Activated naive CD4-positive, alpha-beta T cell treated with anti-CD3 and anti-CD28 coated beads, Interleukin-2, amount 50 U/mL, for 72 hours (primary cell): ENCODE measurements at regions not wholly inside any gene's neighbourhood (a gene's known extent, or its start where the extent isn't known, plus 50 kb on each side); places are given as distances from the start of the nearest gene placed in this dataset.
"Not testable (repeated sequence)": the region's sequence is repeated elsewhere in the genome, so short reads cannot be mapped to it uniquely, and the experiment has no call there.

Source experiments
- ATAC-seq, 2 donors: fragments of 150-1000 bp; cut with Tn5 transposase; 2 replicates each; pipeline ENCODE4 v1.10.0; 2021; ENCODE audit warnings: mild to moderate bottlenecking in 2 of 2, moderate library complexity in 2 of 2
- DNase-seq, 2 donors: peaks; one replicate each; pipeline ENCODE4 v3.0.0; 2021 to 2022; ENCODE audit warnings: low spot score in 2 of 2
- H3K27ac Mint-ChIP-seq, 2 donors: one replicate each; pipeline ENCODE4 v1.8.0; 2022; ENCODE audit warnings: mild to moderate bottlenecking in 2 of 2, mixed read lengths in 2 of 2
- H3K36me3 Mint-ChIP-seq, 2 donors: one replicate each; pipeline ENCODE4 v1.8.0; 2022; ENCODE audit warnings: mixed read lengths in 2 of 2
- H3K9me3 Mint-ChIP-seq, 2 donors: one replicate each; pipeline ENCODE4 v1.8.0; 2022; ENCODE audit warnings: mixed read lengths in 2 of 2

- H3K9me3 Mint-ChIP-seq = no peaks in the 10 kb centered on the region
- no peak overlapping the region for H3K27ac Mint-ChIP-seq
- no peaks in the 10 kb centered on the region for H3K36me3 Mint-ChIP-seq
- no peak for ATAC-seq
- DNase-seq = no peak
Measured at GRCh38 chr10:2920168-2920567, 147.2 kb upstream of the PFKP start.

GRCh38 chr10:2919016-2919415, 148.3 kb upstream of the PFKP start:
- Mint-ChIP-seq H3K36me3 (no peaks in the 10 kb centered on the region), H3K9me3 (no peaks in the 10 kb centered on the region), H3K27ac (no peak overlapping the region)
- no peak for ATAC-seq
- no peak for DNase-seq

GRCh38 chr10:2918489-2918888, 148.9 kb upstream of the PFKP start:
- ATAC-seq (no peak), DNase-seq (no peak)
- Mint-ChIP-seq H3K27ac (no peak overlapping the region), H3K9me3 (no peaks in the 10 kb centered on the region), H3K36me3 (no peaks in the 10 kb centered on the region)

GRCh38 chr10:2917926-2918325, 149.4 kb upstream of the PFKP start:
- Mint-ChIP-seq H3K9me3 (no peaks in the 10 kb centered on the region), H3K36me3 (no peaks in the 10 kb centered on the region), H3K27ac (no peak overlapping the region)
- ATAC-seq = no peak
- DNase-seq = no peak

DNA sequence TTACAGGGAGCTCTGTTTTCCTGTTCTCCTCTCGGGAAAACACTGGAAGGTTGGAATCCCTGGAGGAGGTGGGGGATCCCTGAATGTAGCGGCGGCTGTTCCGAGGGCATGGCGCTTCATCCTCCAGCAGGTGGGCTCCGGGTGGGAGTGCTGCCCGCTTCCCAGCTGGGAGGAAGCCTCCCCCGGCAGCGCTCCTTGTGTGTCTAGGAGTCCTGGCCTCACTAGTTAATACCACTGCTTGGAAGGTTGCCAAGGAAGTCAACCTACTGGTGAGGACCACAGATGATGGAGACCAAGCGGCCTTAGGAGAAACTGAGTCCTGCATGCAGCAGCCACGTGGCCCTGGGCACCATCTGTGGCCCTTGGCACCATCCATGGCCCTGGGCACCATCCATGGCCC, 151.9 kb upstream of the PFKP start:
- ATAC-seq = no peak
- no peak for DNase-seq
- Mint-ChIP-seq H3K36me3 (no peaks in the 10 kb centered on the region), H3K27ac (no peak overlapping the region), H3K9me3 (no peaks in the 10 kb centered on the region)

GRCh38 chr10:2914741-2915140, 152.6 kb upstream of the PFKP start:
- ATAC-seq = no peak
- H3K36me3 Mint-ChIP-seq = no peaks in the 10 kb centered on the region
- no peaks in the 10 kb centered on the region for H3K9me3 Mint-ChIP-seq
- no peak for DNase-seq
- no peak overlapping the region for H3K27ac Mint-ChIP-seq

- H3K27ac Mint-ChIP-seq = no peak overlapping the region
- DNase-seq = no peak
- no peak for ATAC-seq
- no peaks in the 10 kb centered on the region for H3K36me3 Mint-ChIP-seq
- no peaks in the 10 kb centered on the region for H3K9me3 Mint-ChIP-seq
Measured at GRCh38 chr10:2913474-2913873, 153.9 kb upstream of the PFKP start.

GRCh38 chr10:2910656-2911055, 156.7 kb upstream of the PFKP start:
- no peak overlapping the region for H3K27ac Mint-ChIP-seq
- ATAC-seq (no peak), DNase-seq (no peak)
- no peaks in the 10 kb centered on the region for H3K9me3 Mint-ChIP-seq
- no peaks in the 10 kb centered on the region for H3K36me3 Mint-ChIP-seq

GRCh38 chr10:2909921-2910320, 157.4 kb upstream of the PFKP start:
- Mint-ChIP-seq H3K36me3 (no peaks in the 10 kb centered on the region), H3K9me3 (no peaks in the 10 kb centered on the region), H3K27ac (no peak overlapping the region)
- no peak for ATAC-seq
- DNase-seq = no peak

DNA sequence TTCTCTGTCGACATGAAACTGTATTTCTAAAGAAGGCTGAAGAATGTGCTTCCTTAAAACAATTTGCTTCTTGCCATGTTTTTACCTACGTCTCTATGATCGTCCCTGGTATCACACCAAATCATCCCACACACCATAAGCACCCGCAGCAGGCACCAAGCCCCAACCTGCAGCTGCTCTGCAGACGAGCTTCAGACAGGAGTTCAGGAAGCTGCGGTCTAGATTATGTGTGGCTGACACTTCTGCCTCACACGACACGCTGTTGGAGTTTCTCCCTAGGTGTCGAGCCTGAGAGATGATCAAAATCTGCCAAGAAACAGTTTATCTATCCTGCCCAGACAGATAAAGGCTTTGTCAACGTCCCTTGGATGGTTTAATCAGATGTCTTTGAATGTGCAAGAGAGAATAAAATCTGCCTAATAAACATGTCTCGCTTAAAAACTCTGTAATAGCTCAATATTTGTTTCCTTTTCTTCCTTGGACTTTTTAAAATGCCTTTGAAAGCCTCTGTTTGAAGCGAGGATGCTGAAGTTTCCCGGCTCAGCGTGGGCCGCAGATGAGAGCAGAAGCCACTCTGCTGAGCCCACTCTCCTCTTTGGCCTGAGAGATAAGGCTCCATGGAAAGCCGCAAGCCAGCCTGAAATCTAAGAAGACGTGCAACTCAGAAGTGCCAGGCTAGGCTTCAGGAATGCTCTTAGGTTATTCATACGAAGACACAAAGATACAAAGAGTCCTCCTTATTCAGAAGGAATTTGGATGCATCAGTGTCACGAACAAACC, 158.3 kb upstream of the PFKP start:
- H3K9me3 Mint-ChIP-seq = no peaks in the 10 kb centered on the region
- ATAC-seq (peak; percentile 71 to 93), DNase-seq (peak in 1 of 2 donors; percentile 14)
- no peaks in the 10 kb centered on the region for H3K36me3 Mint-ChIP-seq
- H3K27ac Mint-ChIP-seq = no peak overlapping the region

- no peak for DNase-seq
- Mint-ChIP-seq H3K27ac (no peak overlapping the region), H3K36me3 (no peaks in the 10 kb centered on the region), H3K9me3 (no peaks in the 10 kb centered on the region)
- ATAC-seq = no peak
Measured at GRCh38 chr10:2906974-2907373, 160.4 kb upstream of the PFKP start.

DNA sequence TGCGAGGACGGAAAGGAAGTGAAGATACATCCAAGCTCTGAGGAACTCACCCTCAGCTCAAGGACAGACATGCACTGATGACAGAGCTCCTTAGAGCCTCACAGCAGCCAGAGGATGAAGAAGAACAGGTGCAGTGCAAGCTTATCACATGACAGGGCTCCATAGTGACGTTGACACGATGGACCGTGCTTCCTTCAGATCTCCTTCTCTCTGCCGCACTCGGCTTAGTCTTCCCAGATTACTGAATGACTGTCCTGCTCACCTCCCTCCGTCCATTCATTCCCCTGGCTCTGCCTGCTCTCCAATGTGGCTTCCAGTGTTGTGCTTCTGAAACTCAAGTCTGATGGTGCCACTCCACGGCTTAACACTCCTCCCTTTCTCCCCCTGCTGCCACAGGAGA, 161.5 kb upstream of the PFKP start:
- no peak for DNase-seq
- ATAC-seq = no peak

DNA sequence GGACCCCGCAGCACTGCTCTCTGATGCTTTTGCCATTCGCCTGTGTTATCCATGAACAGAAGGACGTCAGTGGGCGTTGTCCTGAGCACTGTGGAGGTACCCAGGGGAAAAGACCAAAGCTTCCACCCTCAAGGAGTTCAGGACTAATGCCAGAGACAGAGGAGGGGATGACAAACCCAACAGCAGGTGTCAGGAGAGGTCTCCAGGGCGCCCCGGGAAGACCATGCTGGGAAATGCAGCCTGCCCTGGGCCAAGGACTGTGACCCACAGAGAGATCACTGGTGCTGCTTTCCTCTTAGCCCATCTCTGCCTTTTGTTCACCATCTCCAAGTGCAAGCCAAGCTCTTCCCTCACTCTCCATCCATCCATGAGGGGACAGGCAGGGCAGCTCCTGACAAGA, 166.8 kb upstream of the PFKP start:
- no peaks in the 10 kb centered on the region for H3K36me3 Mint-ChIP-seq
- no peak for ATAC-seq

More for the DNA sequence above, 161.5 kb upstream of the PFKP start:
- H3K9me3 Mint-ChIP-seq = no peaks in the 10 kb centered on the region
- no peaks in the 10 kb centered on the region for H3K36me3 Mint-ChIP-seq
- no peak overlapping the region for H3K27ac Mint-ChIP-seq

DNA sequence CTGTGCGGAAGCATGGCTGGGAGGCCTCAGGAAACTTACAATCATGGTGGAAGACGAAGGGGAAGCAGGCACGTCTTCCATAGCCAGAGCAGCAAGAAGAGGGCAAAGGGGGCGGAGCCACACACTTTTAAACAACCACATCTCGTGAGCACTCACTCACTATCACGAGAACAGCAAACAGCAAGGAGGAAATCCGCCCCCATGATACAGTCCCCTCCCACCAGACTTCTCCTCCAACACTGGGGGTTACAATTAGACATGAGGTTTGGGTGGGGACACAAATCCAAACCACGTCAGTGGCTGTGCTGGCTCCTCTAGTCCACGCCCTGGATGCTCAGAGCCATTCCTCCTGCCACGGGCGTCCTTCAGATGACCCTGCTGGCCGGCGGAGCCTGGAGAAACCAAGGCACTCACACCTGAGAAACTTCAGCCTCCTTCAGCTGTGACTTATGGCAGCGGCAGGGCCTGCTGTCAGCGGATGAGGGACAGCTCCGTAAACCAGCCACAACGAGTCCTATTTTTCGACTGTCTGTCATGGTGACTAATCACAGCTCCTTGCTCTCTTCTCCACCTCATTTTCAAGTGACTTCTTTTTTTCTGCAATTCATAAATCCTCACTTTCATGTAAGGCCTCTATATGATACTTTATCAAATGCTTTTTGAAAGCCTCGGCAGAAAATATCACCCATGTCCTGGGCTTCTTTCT, 167.9 kb upstream of the PFKP start:
- no peak for ATAC-seq
- Mint-ChIP-seq H3K27ac (no peak overlapping the region), H3K36me3 (no peaks in the 10 kb centered on the region), H3K9me3 (no peaks in the 10 kb centered on the region)
- no peak for DNase-seq

More for the DNA sequence above, 166.8 kb upstream of the PFKP start:
- no peak for DNase-seq
- no peak overlapping the region for H3K27ac Mint-ChIP-seq
- H3K9me3 Mint-ChIP-seq = no peaks in the 10 kb centered on the region

GRCh38 chr10:2898509-2898860, 168.9 kb upstream of the PFKP start:
- DNase-seq (no peak), ATAC-seq (no peak)
- Mint-ChIP-seq H3K36me3 (no peaks in the 10 kb centered on the region), H3K27ac (no peak overlapping the region), H3K9me3 (no peaks in the 10 kb centered on the region)

- ATAC-seq (peak; percentile 91 to 97), DNase-seq (peak in 1 of 2 donors; percentile 11)
- no peaks in the 10 kb centered on the region for H3K9me3 Mint-ChIP-seq
- H3K27ac Mint-ChIP-seq = peak overlapping the region in 1 of 2 donors; percentile 39
- no peaks in the 10 kb centered on the region for H3K36me3 Mint-ChIP-seq
Measured at GRCh38 chr10:2897619-2898508, 169.5 kb upstream of the PFKP start.

- not testable (repeated sequence) for DNase-seq, ATAC-seq, H3K36me3 Mint-ChIP-seq, H3K27ac Mint-ChIP-seq, H3K9me3 Mint-ChIP-seq
Measured at GRCh38 chr10:2896334-2896733, 171.0 kb upstream of the PFKP start.
